ENCODE measurements at regions not wholly inside any gene's neighbourhood (a gene's known extent, or its start where the extent isn't known, plus 50 kb on each side); places are given as distances from the start of the nearest gene placed in this dataset.
"Not testable (repeated sequence)": the region's sequence is repeated elsewhere in the genome, so short reads cannot be mapped to it uniquely, and the experiment has no call there.

DNA sequence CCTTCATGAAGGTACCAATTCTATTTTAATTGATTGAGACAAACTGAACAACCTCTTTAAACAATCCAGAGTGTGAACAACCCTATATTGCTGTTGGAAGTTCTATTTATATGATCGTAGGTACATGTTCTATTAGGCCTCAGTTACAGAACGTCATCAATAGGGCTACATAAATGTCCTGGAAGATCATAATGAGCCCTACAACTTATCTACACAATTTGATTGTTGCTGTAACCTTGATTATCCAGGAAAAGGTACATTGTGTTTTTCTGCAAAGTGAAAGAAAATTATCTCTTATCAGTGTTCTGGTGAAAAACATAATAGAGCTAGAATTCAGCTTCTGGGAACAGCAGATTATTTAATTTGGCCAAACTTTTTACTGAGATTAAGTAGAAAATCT lies 612.9 kb downstream of the GALC start:
- H3K27ac ChIP-seq: no peak overlapping the region
- TF ChIP-seq, protein P1, sequence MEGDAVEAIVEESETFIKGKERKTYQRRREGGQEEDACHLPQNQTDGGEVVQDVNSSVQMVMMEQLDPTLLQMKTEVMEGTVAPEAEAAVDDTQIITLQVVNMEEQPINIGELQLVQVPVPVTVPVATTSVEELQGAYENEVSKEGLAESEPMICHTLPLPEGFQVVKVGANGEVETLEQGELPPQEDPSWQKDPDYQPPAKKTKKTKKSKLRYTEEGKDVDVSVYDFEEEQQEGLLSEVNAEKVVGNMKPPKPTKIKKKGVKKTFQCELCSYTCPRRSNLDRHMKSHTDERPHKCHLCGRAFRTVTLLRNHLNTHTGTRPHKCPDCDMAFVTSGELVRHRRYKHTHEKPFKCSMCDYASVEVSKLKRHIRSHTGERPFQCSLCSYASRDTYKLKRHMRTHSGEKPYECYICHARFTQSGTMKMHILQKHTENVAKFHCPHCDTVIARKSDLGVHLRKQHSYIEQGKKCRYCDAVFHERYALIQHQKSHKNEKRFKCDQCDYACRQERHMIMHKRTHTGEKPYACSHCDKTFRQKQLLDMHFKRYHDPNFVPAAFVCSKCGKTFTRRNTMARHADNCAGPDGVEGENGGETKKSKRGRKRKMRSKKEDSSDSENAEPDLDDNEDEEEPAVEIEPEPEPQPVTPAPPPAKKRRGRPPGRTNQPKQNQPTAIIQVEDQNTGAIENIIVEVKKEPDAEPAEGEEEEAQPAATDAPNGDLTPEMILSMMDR (conservative IDR thresholded peaks at IDR 0.05): no peak
- no peak for TF ChIP-seq ZFX (IDR thresholded peaks at IDR 0.05)

DNA sequence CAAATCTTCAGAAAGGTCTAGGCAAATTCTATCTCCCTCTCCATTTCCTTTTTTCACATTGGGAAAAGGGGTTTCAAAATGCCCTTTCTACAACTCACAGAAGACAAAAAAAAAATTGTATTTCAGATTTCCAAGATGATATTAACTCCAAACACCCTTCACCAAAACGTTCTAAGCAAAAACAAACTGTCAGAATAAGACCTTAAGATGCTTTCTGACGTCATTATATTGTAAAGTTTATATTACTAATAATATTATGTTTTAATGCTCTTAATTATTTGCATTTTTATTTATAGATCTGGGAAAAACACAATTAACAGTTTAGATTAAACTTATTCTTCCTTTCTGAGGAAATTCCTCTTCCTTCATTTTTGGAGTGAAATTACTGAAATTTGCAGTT lies 624.2 kb downstream of the GALC start:
- no peak for TF ChIP-seq ZFX (IDR thresholded peaks at IDR 0.05)
- TF ChIP-seq, protein P1 (conservative IDR thresholded peaks at IDR 0.05): no peak
- no peak overlapping the region for H3K27ac ChIP-seq

GRCh38 chr14:87360246-87360645 lies 632.7 kb downstream of the GALC start:
- not testable (repeated sequence) for H3K27ac ChIP-seq

DNA sequence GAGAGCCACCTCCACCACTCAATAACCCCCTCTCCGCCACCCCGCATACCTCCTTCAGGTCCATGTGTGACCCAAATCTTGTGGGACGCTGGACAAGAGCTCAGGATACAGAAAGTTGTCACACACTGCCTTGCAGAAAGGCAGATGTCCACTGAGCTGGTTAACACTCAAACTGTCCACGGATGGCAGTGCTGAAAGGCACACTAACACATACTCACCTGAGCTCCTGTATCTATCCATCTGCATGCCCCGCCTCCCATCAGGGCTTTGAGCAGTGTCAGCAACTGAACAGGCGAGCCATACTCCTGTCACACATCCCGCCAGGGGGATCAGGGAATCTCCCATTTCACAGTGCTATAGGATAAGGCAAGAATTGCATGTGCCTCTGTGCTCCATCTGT lies 642.0 kb downstream of the GALC start:
- no peak overlapping the region for H3K27ac ChIP-seq
- no peak for TF ChIP-seq ZFX (IDR thresholded peaks at IDR 0.05)
- TF ChIP-seq, protein P1 (conservative IDR thresholded peaks at IDR 0.05): no peak

GRCh38 chr14:87349921-87350320 lies 643.1 kb downstream of the GALC start:
- TF ChIP-seq, protein P1 (conservative IDR thresholded peaks at IDR 0.05): no peak
- TF ChIP-seq ZFX (IDR thresholded peaks at IDR 0.05): no peak
- no peak overlapping the region for H3K27ac ChIP-seq

DNA sequence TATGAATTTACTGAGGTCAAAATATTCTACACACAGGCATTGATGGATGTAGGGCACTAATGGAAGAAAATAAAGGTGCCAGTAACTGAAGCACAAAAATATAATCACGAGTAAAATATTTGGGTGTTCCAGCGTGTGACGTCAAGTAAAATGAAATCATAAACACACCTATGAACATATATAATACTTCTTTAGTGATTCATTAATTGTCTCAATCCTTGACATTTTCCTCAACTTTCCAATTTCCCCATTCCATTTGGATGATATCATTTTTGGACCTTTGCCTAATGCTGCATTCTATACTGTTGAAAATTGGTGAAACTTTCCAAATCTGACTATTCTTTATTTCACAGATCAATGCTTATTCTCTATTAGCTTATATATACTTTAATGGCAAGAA lies 649.3 kb downstream of the GALC start:
- no peak for TF ChIP-seq ZFX (IDR thresholded peaks at IDR 0.05)
- TF ChIP-seq, protein P1 (conservative IDR thresholded peaks at IDR 0.05): no peak
- no peak overlapping the region for H3K27ac ChIP-seq

- no peak for TF ChIP-seq ZFX (IDR thresholded peaks at IDR 0.05)
- TF ChIP-seq, protein P1 (conservative IDR thresholded peaks at IDR 0.05): peak; percentile 20
- no peak overlapping the region for H3K27ac ChIP-seq
Observed at GRCh38 chr14:87334997-87335685, 657.8 kb downstream of the GALC start.

GRCh38 chr14:87331991-87332390 lies 661.0 kb downstream of the GALC start:
- H3K27ac ChIP-seq: no peak overlapping the region
- TF ChIP-seq, protein P1 (conservative IDR thresholded peaks at IDR 0.05): no peak
- no peak for TF ChIP-seq ZFX (IDR thresholded peaks at IDR 0.05)

Data from C4-2B (cell line).